Stomach (tissue), 8 donors: ENCODE measurements at regions not wholly inside any gene's neighbourhood (a gene's known extent, or its start where the extent isn't known, plus 50 kb on each side); places are given as distances from the start of the nearest gene placed in this dataset.
A peak's percentile ranks its signal among the peaks of the same experiment; 100 is the strongest.

Experiments
- DNase-seq, 2 donors: peaks; one replicate each; pipeline versions ENCODE4 v3.0.0 to v3.0.0-alpha.2; 2013 to 2019
- H3K27ac ChIP-seq, 5 donors: fragments of 200-600 bp in 4 of 5; sonication (generic) in 4 of 5; one replicate each; pipeline ENCODE4 v1.5.1; 2013 to 2019; ENCODE audit warnings: mild to moderate bottlenecking in 1 of 5, moderate library complexity in 1 of 5
- H3K27me3 ChIP-seq, 3 donors: fragments of 200-600 bp; sonication (generic); one replicate each; pipeline ENCODE4 v1.5.1; 2017 to 2019; ENCODE audit warnings: mixed run types in 1 of 3
- H3K36me3 ChIP-seq, 4 donors: fragments of 200-600 bp; sonication (generic); 1 replicate in 3 of 4; 2 replicates in 1 of 4; pipeline ENCODE4 v1.5.1; 2016 to 2019
- H3K4me1 ChIP-seq, 4 donors: fragments of 200-600 bp; sonication (generic); one replicate each; pipeline ENCODE4 v1.5.1; 2016 to 2019
- H3K4me3 ChIP-seq, 4 donors: fragments of 200-600 bp; sonication (generic) in 3 of 4; one replicate each; pipeline ENCODE4 v1.5.1; 2016 to 2019; ENCODE audit warnings: mild to moderate bottlenecking in 1 of 4
- H3K9me3 ChIP-seq, 4 donors: fragments of 200-600 bp; sonication (generic); one replicate each; pipeline ENCODE4 v1.5.1; 2016 to 2019
- CTCF ChIP-seq, 7 experiments: fragments of 450-650 bp in 4 of 7; fragments of 200-600 bp in 3 of 7; sonication (generic) in 3 of 7; IDR thresholded peaks; one replicate each; pipeline ENCODE4 v1.5.1; 2016 to 2019; ENCODE audit warnings: antibody characterized with exemption in 7 of 7, control low read depth in 2 of 7, mild to moderate bottlenecking in 1 of 7
- EP300 ChIP-seq: sonication (generic); formaldehyde crosslinking; IDR thresholded peaks from one replicate; pipeline ENCODE4 v1.6.1; 2017; ENCODE audit warnings: antibody characterized with exemption
- POLR2A ChIP-seq, 4 donors: fragments of 450-650 bp; IDR thresholded peaks; one replicate each; pipeline ENCODE4 v1.6.1; 2016; ENCODE audit warnings: antibody characterized with exemption in 4 of 4, control low read depth in 2 of 4, mild to moderate bottlenecking in 1 of 4, moderate library complexity in 1 of 4
- POLR2AphosphoS5 ChIP-seq, 3 donors: sonication (generic); formaldehyde crosslinking; IDR thresholded peaks; one replicate each; pipeline ENCODE4 v1.6.1; 2016; ENCODE audit warnings: antibody characterized with exemption in 3 of 3
- WGBS, 5 donors: extraction: QIAGEN DNeasy Blood & Tissue Kit in 3 of 5; methylation state at CpG; one replicate each; pipeline versions ENCODE4 v1.1.5 to v1.1.7; 2013 to 2018; 5-methylcytosine and 5-hydroxymethylcytosine counted together
- intact Hi-C: fragments of 100-400 bp; cut with DNase I; formaldehyde crosslinking; loops from one replicate; pipeline ENCODE4 v1.15.1; 2023; ENCODE audit warnings: low total_unique reads
- donor health status: healthy with polysubstance abuse.
- donor health status: Bipolar disorder and iron deficiency.
- donor health status: healthy.

- TF ChIP-seq CTCF (IDR thresholded peaks at IDR 0.05), result no peak
- no peak for TF ChIP-seq EP300
- no peak for TF ChIP-seq POLR2A (IDR thresholded peaks at IDR 0.05)
- no peak for TF ChIP-seq POLR2AphosphoS5 (IDR thresholded peaks at IDR 0.05)
- H3K9me3 ChIP-seq, result no peaks in the 10 kb centered on the region
- H3K36me3 ChIP-seq, result no peaks in the 10 kb centered on the region
- WGBS, 5 donors, result 66 to 73% (median 67%) methylated on average over 8 of the region's 8 CpGs
- DNase-seq, result peak in 1 of 2 donors; percentile 3
- intact Hi-C loops, result no loop called here
- no peak overlapping the region for H3K4me3 ChIP-seq
- no peak overlapping the region for H3K27ac ChIP-seq
- no peaks in the 10 kb centered on the region for H3K4me1 ChIP-seq
- H3K27me3 ChIP-seq, result no peaks in the 10 kb centered on the region
Measured at GRCh38 chr6:85111481-85112011, 338.3 kb upstream of the NT5E start.

- H3K4me1 ChIP-seq, result no peaks in the 10 kb centered on the region
- no peaks in the 10 kb centered on the region for H3K9me3 ChIP-seq
- H3K4me3 ChIP-seq, result no peak overlapping the region
- H3K27me3 ChIP-seq, result no peaks in the 10 kb centered on the region
- 58 to 85% (median 74%) methylated on average over 2 of the region's 2 CpGs for WGBS, 5 donors
- H3K27ac ChIP-seq, result no peak overlapping the region
- intact Hi-C loops, result no loop called here
- no peak for DNase-seq
- TF ChIP-seq EP300 (no peak), POLR2A (IDR thresholded peaks at IDR 0.05) (no peak), POLR2AphosphoS5 (IDR thresholded peaks at IDR 0.05) (no peak), CTCF (IDR thresholded peaks at IDR 0.05) (no peak)
- H3K36me3 ChIP-seq, result no peaks in the 10 kb centered on the region
Measured at GRCh38 chr6:85110943-85111342, 338.9 kb upstream of the NT5E start.

GRCh38 chr6:85107701-85108100 lies 342.2 kb upstream of the NT5E start:
- WGBS, 5 donors, result 53 to 84% (median 71%) methylated on average over 1 of the region's 1 CpG
- intact Hi-C loops, result no loop called here
- H3K4me3 ChIP-seq, result no peak overlapping the region

GRCh38 chr6:85096976-85097375 lies 332.6 kb upstream of the TBX18 start:
- Histone ChIP-seq H3K27me3 (no peaks in the 10 kb centered on the region), H3K27ac (no peak overlapping the region), H3K4me1 (no peaks in the 10 kb centered on the region), H3K4me3 (no peak overlapping the region), H3K9me3 (peaks cover 0 to 33% (median 13%) of the 10 kb centered on the region in 4 donors), H3K36me3 (no peaks in the 10 kb centered on the region)
- intact Hi-C loops, result no loop called here
- DNase-seq, result no peak
- no peak for TF ChIP-seq EP300
- no peak for TF ChIP-seq POLR2A (IDR thresholded peaks at IDR 0.05)
- TF ChIP-seq CTCF (IDR thresholded peaks at IDR 0.05), result no peak
- TF ChIP-seq POLR2AphosphoS5 (IDR thresholded peaks at IDR 0.05), result no peak
- 87 to 94% (median 91%) methylated on average over 5 of the region's 5 CpGs for WGBS, 5 donors

More at GRCh38 chr6:85107701-85108100, 342.2 kb upstream of the NT5E start:
- Histone ChIP-seq H3K36me3 (no peaks in the 10 kb centered on the region), H3K27me3 (no peaks in the 10 kb centered on the region), H3K27ac (no peak overlapping the region), H3K4me1 (no peaks in the 10 kb centered on the region), H3K9me3 (peaks cover 0 to 1% (median 0%) of the 10 kb centered on the region in 4 donors)
- TF ChIP-seq CTCF (IDR thresholded peaks at IDR 0.05) (no peak), POLR2A (IDR thresholded peaks at IDR 0.05) (no peak), POLR2AphosphoS5 (IDR thresholded peaks at IDR 0.05) (no peak), EP300 (no peak)
- peak in 1 of 2 donors; percentile 5 for DNase-seq
